GM12865 (cell line): ENCODE measurements at regions not wholly inside any gene's neighbourhood (a gene's known extent, or its start where the extent isn't known, plus 50 kb on each side); places are given as distances from the start of the nearest gene placed in this dataset.

Experiments
- DNase-seq: peaks from one replicate; pipeline ENCODE4 v3.0.0; 2010; ENCODE audit warnings: low read depth
- H3K4me3 ChIP-seq: 2 replicates; pipeline ENCODE4 v1.5.1; 2011; ENCODE audit warnings: mild to moderate bottlenecking, low read depth, low read length, control low read depth
- TF ChIP-seq, protein P1 (sequence below): IDR thresholded peaks from 2 replicates; pipeline ENCODE4 v1.5.1; 2011; ENCODE audit warnings: low read length, control low read depth, low read depth, inconsistent platforms; ENCODE audit not compliant: insufficient read depth; ENCODE audit errors: missing control alignments

DNA sequence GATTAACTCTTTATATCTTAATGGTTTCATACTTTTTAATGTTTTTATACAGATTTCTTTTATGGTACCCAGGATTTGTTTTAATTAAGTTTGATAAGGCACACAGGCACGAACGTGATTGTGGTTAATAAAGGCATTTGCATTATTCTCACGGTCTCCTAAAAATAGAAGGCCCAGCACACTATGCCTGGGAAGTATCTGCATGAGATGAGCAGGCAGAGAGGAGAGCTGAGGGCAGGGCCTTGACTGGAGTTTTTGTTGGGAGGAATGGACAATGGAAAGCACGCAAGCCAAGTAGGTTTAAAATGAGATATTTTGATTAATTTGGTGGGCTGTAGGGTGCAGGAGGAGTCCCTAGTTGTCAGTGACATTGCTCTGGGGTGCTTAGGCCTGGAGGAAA, 1714.3 kb upstream of the PCDH7 start:
- no peak for DNase-seq
- H3K4me3 ChIP-seq, result no peak overlapping the region
- TF ChIP-seq, protein P1, sequence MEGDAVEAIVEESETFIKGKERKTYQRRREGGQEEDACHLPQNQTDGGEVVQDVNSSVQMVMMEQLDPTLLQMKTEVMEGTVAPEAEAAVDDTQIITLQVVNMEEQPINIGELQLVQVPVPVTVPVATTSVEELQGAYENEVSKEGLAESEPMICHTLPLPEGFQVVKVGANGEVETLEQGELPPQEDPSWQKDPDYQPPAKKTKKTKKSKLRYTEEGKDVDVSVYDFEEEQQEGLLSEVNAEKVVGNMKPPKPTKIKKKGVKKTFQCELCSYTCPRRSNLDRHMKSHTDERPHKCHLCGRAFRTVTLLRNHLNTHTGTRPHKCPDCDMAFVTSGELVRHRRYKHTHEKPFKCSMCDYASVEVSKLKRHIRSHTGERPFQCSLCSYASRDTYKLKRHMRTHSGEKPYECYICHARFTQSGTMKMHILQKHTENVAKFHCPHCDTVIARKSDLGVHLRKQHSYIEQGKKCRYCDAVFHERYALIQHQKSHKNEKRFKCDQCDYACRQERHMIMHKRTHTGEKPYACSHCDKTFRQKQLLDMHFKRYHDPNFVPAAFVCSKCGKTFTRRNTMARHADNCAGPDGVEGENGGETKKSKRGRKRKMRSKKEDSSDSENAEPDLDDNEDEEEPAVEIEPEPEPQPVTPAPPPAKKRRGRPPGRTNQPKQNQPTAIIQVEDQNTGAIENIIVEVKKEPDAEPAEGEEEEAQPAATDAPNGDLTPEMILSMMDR, result no peak

DNA sequence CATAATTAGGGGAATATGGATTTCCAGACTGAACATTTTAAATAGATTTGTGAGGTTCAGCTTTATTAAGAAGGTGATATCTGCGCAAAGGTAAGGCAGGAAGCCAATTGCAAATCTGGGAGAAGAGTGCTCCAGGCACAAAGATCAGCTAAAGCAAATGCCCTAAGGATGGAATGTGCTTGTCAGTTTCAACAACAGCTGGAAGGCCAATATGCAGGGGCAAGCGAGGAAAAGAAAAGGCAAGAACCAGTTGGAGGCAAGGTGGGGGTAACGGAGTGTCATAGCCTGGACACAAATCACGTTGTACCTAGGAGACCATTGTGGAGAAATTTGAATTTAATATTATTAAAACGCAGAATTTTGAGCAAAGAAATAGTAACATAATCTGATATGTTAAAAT, 1710.3 kb upstream of the PCDH7 start:
- no peak for DNase-seq
- no peak overlapping the region for H3K4me3 ChIP-seq
- TF ChIP-seq, protein P1, result no peak

DNA sequence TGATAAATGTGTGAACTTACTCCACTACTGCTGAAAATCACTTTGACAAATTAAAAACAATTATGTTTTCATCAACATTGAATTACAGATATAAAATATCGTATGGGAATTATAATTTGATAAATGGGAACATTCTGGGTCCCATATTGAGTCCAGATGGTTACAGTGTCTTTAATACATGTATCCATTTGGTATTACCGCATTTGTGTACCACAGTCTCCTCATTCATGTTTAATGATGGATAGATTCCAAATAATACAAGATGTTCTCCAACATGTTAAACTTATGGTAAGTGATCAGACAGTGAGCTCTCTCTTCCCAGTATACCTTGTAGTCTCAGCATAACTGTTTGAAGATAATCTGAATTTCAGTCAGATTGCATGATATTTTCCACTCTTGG, 1706.8 kb upstream of the PCDH7 start:
- TF ChIP-seq, protein P1, result no peak
- DNase-seq, result no peak
- H3K4me3 ChIP-seq, result no peak overlapping the region

DNA sequence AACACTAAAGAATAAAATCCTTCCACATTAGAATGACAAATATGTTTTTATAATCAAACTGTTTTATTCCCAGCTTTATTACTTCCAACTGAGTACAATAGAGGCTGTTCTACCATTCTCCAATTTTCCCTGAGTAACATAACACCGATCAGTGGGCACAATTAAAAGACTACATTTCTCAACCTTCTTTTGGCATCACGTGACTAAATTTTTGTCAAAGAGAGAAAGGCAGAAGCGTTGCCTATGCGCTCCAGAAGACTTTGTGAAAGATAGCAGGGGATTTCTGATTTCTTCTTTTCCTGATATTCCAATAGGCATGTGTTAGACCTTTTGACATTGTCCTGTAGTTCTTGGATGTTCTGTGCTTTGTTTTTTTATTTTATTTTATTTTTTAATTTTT, 1705.6 kb upstream of the PCDH7 start:
- H3K4me3 ChIP-seq, result no peak overlapping the region
- TF ChIP-seq, protein P1, result no peak
- DNase-seq, result no peak

DNA sequence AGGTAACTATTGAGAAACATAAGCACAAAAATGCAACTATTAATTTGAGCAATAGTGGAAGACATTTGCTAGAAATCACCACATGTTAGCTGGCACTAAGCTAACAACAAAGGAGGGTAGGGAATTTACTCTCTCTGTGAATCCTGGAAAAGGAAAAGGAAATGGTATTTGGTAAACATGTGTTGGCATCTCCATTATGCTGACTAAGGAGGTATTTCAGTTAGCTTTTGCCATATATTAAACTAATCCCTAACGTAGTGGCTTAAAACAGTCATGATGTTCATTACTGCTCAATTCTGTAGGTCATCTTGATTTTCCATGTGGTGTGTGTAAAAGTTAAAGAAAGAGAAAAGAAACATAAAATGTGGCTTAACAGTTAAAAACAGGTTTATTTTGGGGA, 1686.5 kb upstream of the PCDH7 start:
- no peak for DNase-seq
- TF ChIP-seq, protein P1, result no peak
- H3K4me3 ChIP-seq, result no peak overlapping the region

DNA sequence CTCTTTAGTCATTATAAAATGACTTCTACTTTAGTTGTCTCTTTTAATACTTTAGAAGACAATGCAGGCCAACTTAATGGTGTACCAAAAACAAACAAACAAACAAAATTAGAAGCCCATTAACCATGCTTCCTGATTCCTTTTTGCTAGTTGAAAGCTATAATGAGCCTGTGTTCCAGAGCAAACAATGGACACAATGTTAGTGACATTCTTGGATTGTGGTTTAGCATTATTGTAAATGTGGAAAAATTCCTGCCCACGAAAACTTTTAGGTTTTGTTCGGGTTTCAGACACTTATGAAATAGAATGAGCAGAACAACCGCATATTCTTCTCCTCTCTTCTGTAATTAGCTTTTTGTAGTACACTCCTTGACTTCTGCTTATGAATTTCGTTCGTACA, 1682.7 kb upstream of the PCDH7 start:
- TF ChIP-seq, protein P1, result no peak
- H3K4me3 ChIP-seq, result no peak overlapping the region
- DNase-seq, result no peak

DNA sequence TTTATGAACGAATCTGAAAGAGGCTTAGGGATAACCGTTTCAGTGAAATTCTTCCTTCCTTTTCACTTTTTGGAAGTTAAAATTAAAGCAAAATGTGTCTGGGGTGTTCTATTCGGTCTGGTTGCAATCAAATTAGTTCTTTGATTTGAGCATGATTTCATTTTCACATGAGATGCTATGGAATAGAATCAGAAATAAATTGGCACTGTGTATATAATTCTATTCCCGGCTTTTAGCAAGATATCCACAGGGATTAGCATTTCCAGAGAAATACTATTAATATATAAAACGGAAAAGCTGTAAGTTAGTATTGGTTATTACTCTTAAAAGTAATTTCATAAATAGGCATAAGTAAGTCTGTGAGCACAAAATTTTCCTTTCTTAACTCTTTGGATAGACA, 1676.8 kb upstream of the PCDH7 start:
- TF ChIP-seq, protein P1, result no peak
- no peak overlapping the region for H3K4me3 ChIP-seq
- no peak for DNase-seq
